ENCODE measurements at regions not wholly inside any gene's neighbourhood (a gene's known extent, or its start where the extent isn't known, plus 50 kb on each side); places are given as distances from the start of the nearest gene placed in this dataset.
"Not testable (repeated sequence)": the region's sequence is repeated elsewhere in the genome, so short reads cannot be mapped to it uniquely, and the experiment has no call there.

DNA sequence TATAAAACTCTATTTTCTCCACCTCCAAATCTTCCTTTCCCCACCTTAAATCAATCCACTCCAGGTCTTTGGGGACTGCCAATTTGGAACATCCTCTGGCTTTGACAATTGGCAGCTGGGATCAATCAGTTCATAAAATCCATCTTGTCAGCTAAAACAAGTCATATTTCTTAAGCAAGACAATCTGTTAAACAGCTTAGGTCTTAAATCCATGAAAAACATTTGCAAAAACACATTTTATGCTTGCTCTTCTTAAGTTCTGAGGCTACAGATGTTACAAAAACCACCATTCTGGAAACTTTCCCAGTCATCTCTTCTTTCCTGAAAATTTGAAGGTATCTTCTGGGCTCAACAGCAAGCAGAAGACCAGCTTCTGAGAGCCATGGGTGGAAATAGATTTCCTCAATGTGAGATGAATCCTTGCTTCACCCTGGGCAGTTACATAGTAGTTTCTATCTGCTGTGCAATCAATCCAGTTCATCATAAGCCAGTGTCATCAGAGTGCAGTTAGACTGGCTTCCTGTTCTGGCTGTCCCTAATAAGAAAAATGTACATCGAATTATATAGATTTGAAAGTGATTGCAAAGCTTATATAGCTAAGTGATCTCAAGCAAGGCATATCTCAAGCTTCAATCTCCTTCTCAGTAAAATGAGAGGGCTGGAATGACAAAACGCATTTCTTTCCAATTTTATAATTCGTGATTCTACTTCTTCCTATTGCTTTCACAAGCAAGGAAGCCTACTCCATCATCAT is 402.7 kb upstream of the INTU start:
- no peak for DNase-seq (ENCODE audit: low read depth, low spot score)
- H3K27ac ChIP-seq: no peak overlapping the region

DNA sequence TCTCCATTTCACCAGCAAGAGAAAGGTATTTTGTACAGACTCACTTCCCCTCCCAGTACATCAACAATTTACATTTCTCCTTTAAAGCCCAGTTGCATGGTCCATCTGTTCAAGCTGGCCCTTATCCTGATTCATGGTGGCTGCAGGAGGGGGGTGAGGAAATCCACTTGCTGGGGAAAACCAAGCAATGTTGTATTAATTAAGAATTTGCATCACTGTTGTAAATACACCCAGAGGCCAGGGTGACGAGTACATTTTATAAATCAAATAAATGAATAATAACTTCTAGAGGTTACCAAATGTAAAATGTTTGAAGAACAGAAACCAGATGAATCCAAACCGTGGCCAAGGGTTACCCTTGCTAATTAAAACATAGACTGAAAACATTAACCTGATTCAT is 395.9 kb upstream of the INTU start:
- H3K27ac ChIP-seq: no peak overlapping the region
- DNase-seq (ENCODE audit: low read depth, low spot score): no peak

DNA sequence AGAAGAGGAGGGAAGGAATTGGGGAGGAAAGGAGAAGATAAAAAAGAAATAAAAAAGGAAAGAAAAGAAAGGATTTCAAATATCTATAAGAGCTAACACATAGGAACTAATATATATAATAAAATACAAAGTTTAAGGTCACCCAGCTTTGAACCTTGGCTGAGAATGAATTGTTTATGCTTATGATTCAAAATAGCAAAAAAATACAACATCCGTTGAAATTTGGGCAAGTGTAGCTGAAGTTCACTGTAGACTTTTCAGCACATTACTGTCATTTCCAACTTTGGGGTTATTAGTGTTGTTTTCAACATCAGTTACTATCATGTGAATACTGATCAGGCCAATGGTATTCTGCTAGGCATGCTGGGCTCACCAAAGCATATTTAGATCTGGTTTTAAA is 395.2 kb upstream of the INTU start:
- H3K27ac ChIP-seq: no peak overlapping the region
- DNase-seq (ENCODE audit: low read depth, low spot score): no peak

DNA sequence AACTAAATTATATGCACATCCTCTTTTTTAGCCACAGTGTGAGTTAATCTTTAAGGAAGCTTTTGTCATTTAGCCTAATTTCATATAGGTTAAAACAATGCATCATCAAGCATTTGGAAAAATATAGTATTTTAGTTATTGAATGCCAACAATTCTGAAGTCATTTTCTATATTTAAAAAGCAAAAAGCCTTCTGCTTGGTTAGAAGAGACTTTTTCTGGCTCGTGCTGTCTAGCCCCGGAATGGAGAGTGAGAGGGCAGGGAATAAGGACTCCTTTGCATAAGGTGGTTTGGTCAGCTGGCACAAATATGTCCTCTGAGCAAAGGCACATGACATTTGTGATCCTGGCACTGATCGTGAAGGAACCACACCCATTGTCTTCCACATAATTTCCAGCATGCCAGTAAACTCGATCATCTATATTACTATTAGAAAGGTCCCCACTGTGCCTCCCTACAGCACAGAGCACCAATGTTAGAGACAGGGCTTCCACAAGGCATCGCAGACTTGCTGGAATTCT is 393.7 kb upstream of the INTU start:
- H3K27ac ChIP-seq: no peak overlapping the region
- DNase-seq (ENCODE audit: low read depth, low spot score): no peak

DNA sequence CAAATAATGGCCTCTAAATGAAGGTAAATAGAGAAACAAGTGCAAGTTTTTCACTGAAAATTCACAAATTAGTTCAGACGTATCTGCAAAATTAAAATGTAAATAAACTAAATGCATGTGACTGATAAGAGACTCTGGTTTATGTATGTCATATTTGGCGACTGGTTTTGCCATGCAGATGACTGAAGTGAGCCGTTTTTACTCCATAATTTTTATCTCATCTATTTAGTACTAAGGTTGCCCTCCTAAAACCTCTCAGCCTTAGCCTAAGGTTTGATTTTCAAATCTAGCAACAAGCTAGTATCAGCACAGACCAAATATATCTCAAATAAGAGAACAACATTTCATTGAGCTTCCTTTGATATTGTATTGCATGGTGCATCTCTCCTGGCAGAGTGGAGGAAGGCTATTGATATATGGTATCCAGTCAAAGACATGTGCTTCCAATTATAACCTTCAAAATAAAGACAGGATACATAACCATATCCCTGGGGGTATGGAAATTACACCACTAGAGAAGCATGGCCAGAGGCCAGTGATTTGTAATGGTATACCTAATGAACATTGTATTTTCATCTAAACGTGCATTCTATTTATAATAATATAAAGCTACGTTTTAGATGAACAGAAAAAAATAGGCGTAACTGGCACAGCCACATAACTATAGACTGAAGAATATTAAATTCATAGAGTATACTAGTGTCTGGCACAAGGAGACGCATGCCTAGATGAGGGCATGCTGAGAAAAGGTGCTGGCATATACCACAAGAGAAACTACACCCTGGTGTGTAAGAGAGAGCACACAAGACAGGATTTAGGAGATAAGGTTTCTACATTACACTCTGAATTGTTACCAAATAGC is 392.6 kb upstream of the INTU start:
- DNase-seq (ENCODE audit: low read depth, low spot score): no peak
- H3K27ac ChIP-seq: no peak overlapping the region

DNA sequence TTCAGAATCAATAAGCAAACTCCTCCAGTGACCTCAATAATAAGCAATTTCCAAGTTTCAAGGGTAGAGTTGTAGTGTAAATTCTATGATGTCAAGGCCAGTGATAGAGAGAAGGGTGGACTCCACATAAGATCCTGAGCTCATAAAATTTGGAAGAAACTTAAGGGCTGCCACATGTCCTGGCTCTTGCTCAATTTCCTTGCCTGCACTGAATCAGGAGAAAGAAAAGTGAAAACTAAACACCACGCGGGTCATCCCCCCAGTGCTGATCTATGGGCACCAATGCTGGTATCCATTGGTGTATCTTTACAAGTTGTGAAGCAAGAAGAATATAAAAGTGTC is 392.0 kb upstream of the INTU start:
- DNase-seq (ENCODE audit: low read depth, low spot score): no peak
- no peak overlapping the region for H3K27ac ChIP-seq

DNA sequence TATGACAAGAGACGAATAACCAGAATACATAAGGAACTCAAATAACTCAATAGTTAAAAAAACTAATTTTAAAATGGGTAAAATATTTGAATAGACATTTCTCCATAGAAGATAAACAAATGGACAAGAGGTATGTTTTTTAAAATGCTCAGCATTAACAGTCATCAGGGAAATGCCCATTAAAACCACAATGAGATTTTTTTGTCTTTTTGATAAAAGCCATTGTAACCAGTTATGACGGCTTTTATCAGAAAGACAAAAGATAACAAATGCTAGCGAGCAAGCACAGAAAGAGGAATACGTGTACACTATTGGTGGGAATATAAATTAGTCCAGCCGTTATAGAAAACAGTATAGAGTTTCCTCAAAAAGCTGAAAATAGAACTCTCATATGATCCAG is 388.2 kb upstream of the INTU start:
- DNase-seq (ENCODE audit: low read depth, low spot score): no peak
- no peak overlapping the region for H3K27ac ChIP-seq

DNA sequence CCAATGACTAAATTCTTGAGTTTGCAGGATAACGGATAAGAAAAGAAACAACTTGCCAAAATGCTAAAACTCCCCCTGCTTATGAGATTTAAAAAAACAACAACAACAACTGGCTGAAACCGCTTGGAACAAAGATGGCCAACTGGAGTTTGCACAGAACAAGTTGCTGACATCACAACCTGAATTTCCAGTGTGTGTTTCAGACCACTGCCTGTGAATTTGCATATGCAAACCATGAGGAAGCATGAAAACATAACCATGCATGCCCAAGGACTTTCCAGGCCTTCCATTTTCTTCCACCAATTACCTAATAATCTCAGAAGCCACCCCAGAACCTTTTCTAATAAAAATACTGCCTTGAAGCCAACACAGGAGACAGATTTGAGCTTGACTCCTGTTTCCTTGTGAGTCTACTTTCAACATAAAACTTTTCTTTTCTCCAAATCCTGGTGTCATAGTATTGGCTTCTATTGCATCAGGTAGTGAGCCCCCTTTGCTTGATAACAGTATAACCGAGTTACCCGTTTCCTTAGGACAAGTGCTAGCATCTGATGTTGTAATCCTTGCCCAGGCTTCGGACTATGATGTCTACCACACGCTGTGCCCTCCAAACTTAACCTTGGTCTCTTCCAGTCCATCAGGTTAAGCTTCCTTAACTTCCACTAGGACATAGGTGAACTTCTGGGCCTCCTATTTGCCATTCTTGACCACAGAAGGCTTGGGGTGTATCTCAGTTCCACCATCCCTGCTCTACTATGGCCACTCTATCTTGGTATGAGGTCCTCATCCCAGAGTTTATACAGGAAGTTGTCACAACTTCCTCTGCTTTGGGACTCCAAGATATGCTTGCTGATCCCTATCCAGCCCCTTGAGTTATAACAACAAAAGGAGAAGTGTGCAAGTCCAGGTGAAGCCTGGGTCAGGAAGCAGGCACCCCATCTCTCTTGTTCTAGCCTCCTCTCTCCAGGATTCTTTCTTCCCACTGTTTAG is 385.5 kb upstream of the INTU start:
- DNase-seq (ENCODE audit: low read depth, low spot score): no peak
- H3K27ac ChIP-seq: no peak overlapping the region

DNA sequence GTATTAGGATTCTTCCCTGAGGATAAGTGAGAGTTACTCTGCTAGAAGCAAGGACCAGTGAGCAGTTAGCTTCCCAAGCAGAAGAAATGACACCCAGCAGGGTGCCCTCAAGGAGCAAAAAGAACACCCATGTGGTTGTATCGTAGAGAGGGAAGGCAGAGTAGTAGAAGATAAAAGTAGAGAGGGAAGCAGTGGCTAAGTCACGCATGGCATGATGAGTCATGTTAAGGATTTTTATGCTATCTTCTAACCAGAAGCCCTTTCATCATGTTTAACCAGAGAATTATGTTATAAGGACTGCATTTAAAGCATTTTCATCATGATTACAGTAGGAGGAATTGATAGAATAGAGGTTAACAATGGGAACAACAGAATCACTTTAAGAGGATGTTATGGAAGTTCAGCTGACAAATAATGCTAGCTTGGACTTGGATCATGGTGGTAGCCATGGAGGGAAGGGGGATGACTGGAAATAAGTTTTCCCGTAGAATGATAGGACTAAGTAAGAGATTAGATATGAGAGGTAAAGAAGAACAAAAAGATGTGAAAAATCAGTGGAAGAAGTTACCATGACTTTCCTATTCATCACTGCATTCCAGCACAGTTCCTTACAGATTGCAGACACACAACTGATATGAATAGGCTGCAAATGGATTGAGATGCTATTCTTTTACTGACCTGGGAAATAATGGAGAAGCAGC is 383.5 kb upstream of the INTU start:
- H3K27ac ChIP-seq: no peak overlapping the region
- no peak for DNase-seq (ENCODE audit: low read depth, low spot score)

DNA sequence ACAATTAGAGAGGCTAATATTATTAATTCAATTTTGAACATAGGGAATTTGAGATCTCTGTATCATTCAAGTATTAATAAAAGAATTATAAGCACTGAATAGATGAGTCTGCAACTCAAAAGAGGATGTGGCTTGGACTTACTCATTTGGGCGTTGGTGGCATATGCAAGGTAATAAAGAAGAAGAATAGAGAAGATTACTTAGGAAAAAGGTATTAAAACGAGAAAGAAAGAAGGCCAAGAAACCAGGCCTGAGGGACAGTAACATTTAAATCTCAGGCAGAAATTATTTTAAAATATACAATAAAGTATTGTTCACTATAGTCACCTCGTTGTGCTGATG is 383.0 kb upstream of the INTU start:
- H3K27ac ChIP-seq: no peak overlapping the region
- no peak for DNase-seq (ENCODE audit: low read depth, low spot score)

DNA sequence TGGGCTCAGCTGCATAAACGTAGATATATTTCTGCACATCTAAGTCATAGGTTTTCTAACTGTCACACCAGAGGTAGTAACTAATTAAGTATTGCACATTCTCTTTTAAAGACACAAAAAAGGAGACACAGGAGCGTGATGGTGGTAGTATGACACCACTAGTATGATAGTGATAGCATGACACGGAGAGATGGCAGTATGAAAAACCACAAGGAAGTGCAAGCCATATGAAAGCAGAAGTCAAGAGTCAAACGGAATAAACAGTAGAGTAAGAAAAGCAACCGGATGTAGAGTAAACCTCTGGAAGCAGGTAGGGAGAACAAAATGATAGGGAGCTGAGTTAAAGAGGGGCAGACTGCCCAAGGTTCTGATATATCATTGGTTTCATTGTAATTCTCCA is 382.2 kb upstream of the INTU start:
- DNase-seq (ENCODE audit: low read depth, low spot score): no peak
- no peak overlapping the region for H3K27ac ChIP-seq

DNA sequence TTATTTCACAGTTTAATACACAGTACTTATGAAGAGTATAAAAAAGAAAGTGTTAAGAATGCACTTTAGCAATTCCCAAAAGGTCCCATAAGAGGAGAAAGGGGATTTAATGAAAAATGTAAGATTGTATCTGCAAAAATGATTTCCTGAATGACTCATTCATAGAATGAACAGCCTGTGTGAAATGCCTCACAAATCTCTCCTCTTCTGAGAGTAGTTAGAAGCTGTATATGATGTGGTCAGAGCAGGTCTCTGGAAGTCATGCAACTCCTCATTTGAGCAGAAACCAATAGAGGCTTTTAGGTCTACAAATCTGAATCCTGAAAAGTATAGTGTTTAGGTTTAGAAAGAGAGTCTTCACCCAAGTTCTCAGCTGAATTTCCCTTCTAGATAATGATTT is 381.3 kb upstream of the INTU start:
- H3K27ac ChIP-seq: no peak overlapping the region
- no peak for DNase-seq (ENCODE audit: low read depth, low spot score)

DNA sequence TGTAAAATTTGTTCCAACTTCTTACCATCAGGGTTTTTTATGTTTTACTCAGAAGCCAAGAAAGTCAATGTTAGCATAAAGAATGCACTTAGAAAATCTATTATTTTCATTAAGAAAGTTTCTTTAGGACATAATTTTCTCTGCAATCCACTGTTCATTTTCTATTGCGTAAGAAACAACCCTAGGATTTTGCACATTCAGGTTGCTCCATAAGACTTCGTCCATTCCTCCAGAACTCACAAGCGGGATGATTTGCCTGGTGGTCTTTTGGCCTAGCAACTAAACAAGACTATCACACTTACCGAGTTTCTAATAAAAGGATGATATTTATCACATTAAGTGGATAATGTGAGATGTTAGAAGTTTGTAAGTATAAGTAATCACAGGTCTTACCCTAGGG is 376.3 kb upstream of the INTU start:
- no peak overlapping the region for H3K27ac ChIP-seq
- DNase-seq (ENCODE audit: low read depth, low spot score): no peak

DNA sequence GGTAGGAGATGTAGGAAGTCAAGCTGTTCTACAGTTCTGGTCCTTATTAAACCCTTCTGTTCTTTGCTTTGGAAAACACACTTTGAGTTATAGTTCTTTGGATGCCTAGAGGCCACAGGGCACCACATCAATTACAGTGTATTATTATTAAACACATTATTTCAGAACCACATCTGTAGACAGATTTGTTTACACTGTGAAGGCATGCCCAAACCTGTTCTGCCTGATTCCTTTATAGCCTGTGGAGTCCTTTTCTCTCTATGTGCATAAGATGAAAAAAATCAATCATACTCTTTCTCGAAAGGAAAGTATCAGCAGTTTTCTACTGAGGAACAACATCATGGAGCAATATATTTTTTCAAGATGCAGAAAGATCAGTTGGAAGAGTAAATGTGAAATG is 371.3 kb upstream of the INTU start:
- no peak overlapping the region for H3K27ac ChIP-seq
- peak; percentile 16 for DNase-seq (ENCODE audit: low read depth, low spot score)

DNA sequence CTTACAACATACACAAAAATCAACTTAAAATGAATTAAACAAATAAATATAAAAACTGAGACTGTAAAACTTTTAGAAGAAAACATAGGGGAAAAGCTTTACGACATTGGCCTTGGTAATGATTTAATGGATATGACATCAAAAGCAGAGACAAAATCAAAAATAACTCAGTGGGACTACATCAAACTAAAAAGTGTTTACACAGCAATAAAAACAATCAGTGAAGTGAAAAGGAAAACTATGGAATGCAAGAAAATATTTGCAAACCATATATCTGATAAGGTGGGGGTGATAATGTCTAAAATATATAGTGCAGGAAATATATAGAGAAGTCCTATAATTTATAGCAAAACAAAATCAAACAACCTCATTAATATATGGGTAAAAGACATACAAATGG is 364.4 kb upstream of the INTU start:
- DNase-seq (ENCODE audit: low read depth, low spot score): no peak
- no peak overlapping the region for H3K27ac ChIP-seq

DNA sequence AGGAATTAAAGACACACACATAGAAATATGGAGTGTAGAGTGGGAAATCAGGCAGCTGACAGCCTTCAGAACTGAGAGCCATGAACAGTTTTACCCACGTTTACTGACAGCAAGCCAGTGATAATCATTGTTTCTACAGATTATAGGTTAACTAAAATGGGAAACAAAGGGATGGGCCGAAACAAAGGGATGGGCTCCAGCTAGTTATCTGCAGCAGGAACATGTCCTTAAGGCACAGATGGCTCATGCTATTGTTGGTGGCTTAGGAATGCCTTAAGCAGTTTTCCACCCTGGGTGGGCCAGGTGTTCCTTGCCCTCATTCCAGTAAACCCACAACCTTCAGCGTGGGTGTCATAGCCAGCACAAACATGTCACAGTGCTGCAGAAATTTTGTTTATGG is 355.7 kb upstream of the INTU start:
- not testable (repeated sequence) for DNase-seq (ENCODE audit: low read depth, low spot score); H3K27ac ChIP-seq

DNA sequence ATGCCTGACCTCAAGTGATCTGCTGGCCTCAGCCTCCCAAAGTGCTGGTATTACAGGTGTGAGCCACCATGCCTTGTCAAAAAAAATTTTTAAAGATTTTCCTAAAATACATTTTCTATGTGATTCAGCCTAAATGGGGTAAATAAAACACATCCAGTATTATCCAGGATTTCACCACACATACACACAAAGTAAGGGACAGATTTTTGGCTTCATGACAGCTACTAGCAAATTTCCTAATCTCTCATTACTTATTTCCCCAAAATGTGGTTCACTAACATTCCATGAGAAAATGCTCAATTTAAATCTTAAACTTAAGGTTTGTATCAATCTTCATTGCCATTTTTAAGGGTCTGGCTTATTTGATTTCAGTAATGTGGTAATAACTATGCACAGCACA is 348.5 kb upstream of the INTU start:
- no peak for DNase-seq (ENCODE audit: low read depth, low spot score)
- H3K27ac ChIP-seq: no peak overlapping the region

DNA sequence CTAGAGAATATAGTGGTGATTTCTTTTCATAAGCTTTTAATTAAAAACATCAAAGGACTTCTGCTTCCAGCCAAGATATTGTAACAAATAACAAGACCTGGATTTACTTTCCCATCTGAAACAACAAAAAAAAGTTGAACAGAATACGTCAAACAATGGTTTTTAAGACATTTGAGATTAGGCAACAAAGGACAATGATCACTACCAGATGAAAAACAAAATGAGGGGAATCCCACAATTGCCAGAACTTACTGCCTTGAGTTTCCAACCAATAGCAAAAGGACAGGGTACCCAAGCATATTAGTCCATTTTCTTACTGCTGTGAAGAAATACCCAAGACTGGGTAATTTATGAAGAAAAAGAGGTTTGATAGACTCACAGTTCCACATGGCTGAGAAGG is 341.4 kb upstream of the INTU start:
- H3K27ac ChIP-seq: no peak overlapping the region
- no peak for DNase-seq (ENCODE audit: low read depth, low spot score)

DNA sequence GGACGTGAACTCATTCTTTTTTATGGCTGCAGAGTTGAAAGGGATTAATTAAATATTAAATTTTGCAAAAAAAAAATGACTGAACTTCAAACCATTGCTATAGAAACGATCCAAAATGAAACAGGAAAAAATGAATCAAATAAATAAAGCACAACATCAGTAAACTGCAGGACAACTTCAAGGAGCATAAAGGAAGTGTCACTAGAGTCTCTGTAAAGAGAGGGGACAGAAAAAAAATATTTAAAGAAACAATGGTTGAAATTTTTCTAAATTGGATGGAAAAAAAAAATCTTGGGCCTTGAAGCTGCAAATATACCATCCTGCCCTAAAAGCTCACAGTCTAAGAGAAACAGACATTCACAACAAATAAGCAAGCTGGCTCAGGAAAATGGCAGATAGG is 339.3 kb upstream of the INTU start:
- DNase-seq (ENCODE audit: low read depth, low spot score): no peak
- no peak overlapping the region for H3K27ac ChIP-seq

DNA sequence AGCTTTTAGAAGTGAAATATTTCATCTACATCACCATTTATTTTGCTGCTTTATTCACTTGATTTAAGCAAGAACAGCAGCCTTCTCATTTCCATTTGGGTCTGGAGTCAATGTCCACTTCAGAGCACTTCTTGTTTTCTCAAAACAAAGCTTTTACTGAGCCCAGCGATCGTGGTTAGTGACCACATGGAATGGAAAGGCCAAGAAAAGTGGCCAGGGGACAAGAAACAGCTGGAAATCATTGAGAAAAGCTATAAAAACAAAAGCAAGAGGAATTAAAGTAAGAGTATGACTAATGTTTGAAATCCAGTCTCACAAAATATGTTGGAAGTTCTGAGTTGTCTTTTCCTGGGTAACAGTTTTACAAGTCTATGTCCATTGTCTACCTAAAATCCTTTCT is 328.4 kb upstream of the INTU start:
- DNase-seq (ENCODE audit: low read depth, low spot score): no peak
- H3K27ac ChIP-seq: no peak overlapping the region
